HG03066 (cell line): ENCODE measurements at regions not wholly inside any gene's neighbourhood (a gene's known extent, or its start where the extent isn't known, plus 50 kb on each side); places are given as distances from the start of the nearest gene placed in this dataset.
"Not testable (repeated sequence)": the region's sequence is repeated elsewhere in the genome, so short reads cannot be mapped to it uniquely, and the experiment has no call there.

ENCODE experiments used
- ATAC-seq: cut with Tn5 transposase; IDR thresholded peaks from one replicate; pipeline ENCODE4 v1.9.1; 2021; ENCODE audit warnings: low read depth; ENCODE audit not compliant: unreplicated experiment

DNA sequence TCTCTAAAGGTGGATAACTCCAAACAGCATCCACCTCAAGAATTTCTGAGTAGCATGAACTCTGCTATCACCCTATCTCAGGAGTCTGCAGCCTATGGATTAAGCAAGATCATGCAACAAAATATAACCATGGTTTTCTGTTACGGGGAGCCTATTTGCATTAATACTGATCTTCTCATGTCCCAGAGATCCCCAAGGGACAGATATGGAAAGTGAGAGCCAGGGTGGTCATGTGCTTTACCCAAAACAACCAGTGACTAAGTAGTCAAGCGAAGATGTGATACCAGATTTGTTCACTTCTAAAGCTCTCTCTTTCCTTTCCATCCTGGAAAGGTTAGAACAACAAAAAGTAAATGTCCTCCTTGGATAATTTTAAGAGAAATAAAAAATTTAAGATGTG, 125.1 kb downstream of the PRRX1 start:
- peak; percentile 64 for ATAC-seq

DNA sequence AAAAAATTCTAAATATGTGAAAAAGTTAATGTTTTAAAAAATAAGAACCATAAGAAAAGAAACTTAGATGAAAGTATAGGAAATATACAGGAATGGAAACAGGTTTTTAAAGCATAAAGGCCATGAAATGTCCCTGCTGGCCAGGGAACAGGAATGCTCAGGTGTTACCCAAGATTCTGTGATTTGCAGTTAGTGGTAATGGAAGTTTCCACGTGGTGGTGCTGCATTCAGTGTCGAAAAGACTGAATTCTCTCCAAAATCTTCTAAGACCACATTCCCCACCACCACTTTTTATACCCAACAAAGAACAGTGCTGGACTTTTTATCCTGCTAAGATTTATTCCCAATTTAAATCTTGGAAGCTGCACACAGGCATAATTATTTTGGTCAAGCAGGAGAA, 126.2 kb downstream of the PRRX1 start:
- ATAC-seq = no peak

DNA sequence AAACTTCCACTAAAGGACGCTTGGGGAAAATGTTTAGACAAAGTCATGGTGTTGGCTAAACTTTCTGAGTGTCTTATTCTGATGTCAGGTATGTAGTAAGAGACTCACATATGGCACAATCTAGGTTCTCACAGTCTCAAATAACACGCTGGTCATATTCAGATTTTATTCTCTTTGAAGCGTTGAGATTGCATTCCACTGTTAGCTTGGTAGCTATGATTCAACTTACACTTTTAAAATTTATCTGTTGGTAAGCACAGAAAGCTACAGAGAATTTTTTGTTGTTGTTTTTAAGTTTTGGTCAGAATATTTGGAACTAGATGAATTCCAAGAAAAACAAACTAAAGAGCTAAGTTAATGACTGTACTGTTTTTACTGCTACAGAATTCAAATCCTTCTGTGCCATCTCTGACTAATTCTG, 126.7 kb downstream of the PRRX1 start:
- no peak for ATAC-seq

- ATAC-seq = no peak
Measured at GRCh38 chr1:170791941-170792340, 128.0 kb downstream of the PRRX1 start.

DNA sequence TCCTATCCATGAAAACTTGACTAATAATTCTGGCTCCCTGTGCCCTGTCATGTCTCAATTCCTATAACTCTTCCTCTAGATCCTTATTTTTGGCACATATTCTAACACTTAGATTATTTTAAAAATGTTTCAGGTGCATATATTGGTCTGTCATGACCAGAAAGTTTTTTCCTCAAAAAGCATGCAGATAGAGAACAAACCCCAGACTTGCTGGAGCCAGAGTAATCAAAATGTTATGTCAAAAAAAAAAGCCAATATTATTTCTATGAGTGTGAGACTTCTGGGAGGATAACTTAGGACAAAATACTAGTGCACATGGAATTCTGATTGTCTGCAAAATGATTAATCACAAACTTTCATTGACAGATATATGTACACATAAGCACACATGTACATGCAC, 135.1 kb upstream of the MROH9 start:
- ATAC-seq = no peak

DNA sequence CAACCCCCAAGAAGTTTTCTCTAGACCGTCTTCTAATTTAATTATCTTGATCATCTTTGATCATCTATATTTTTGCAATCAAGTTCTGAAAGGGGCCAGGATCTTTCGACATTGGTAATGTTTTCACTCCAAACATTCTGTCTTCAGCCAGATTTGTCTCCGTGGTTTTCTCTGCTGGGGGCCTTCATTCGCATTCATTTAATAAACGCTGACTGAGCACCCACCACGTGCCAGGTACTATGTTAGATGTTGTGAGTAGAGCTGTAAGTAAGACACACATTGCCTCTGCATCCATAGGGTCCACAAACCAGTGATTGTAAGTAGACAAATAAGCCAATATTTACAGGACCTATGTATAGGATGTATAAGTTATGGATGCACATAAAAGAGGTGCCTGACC, 134.5 kb upstream of the MROH9 start:
- ATAC-seq = no peak

DNA sequence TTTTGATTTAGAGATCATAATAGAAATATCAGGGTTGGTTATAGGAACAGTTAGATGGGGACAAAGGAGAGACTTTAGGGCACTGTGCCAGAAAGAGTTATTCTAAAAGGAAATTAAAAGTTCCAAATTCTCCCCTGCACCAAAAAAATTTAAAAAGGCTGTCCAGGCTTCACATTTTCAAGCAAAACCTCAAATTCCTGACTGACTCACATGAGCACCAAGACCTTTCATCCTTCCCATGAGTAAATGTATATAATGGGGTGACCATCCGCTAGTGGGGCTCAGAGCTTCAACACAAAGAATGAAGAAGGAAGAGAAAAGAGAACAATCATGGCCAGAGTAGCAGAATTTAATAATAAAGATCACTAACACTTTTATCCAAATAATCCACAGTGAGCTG, 131.6 kb upstream of the MROH9 start:
- ATAC-seq = no peak

DNA sequence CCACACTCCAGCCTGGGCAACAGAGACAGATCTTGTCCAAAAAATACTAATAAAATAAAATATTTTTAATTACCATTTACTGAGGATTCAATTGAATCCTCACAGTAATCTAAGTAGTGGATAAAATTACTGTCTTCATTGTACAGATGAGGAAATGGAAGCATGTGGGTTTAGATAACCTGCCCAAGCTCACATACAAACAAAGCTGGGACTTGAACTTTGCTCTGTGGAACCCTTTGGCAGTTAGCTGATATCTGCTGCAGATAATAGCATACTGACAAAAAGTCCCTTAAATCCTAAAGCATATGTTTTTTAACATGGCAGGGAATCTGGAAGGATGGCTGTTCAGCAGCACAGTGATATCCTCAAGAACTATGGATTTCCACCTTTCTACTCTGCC, 130.9 kb upstream of the MROH9 start:
- no peak for ATAC-seq

GRCh38 chr1:170804879-170805278, 130.5 kb upstream of the MROH9 start:
- no peak for ATAC-seq

DNA sequence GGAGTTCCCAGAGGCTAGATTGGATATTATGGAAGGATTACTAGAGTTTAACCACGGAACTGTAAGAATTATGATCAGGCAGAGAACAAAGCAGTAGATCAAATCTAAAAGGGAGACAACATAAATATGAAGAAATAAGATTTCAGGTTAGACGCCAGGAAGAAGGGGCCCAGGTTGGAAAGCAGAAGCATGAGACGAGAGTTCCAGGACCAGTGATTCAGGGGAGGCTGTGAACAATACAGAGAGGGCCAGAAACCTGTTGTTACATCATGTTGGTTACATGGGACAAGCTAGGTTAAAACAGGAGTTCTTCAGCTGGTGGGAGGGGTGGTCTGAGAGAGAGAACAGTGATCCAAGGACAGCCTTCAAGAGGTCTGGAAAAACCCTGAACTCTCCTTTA, 128.4 kb upstream of the MROH9 start:
- no peak for ATAC-seq

GRCh38 chr1:170807432-170807831, 127.9 kb upstream of the MROH9 start:
- no peak for ATAC-seq

DNA sequence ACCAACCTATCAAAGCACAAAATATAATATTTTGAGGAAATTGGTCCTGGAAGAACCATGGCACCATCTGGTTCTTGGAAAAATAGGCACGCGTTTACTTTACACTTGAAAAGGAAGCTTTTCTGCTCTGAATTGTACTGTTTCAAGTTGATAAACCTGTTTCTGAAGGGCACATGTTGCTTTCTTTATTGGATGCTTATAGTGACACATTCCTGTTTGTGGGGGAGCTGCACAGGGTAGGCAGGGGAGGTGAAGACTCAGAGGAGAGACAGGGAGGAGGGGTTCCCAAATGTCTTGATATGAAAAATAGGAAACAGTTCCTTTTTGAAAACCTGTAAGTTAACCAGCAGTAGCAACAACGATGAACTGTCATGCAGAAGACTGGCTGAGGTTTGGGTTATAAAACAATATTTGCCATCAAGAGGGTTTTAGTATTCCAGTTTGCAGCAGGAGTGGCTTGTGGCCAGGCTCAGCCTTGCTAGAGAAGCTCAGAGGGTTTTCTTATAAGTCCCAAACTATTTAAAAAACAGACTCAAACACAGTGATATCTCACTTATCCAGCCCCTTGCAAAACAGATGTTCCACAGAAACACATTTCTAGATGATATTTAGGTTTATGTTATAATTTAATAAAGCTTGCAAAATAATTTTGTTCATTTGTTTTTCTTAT, 127.0 kb upstream of the MROH9 start:
- no peak for ATAC-seq

DNA sequence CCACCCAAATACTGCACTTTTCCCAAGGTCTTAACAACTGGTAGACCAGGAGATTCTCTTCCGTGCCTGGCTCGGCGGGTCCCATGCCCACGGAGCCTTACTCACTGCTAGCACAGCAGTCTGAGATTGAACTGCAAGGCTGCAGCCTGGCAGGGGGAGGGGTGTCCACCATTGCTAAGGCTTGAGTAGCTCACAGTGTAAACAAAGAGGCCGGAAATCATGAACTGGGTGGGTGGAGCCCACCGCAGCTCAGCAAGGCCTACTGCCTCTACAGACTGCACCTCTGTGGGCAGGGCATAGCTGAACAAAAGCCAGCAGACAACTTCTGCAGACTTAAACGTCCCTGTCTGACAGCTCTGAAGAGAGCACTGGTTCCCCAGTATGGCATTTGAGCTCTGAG, 124.3 kb upstream of the MROH9 start:
- not testable (repeated sequence) for ATAC-seq

DNA sequence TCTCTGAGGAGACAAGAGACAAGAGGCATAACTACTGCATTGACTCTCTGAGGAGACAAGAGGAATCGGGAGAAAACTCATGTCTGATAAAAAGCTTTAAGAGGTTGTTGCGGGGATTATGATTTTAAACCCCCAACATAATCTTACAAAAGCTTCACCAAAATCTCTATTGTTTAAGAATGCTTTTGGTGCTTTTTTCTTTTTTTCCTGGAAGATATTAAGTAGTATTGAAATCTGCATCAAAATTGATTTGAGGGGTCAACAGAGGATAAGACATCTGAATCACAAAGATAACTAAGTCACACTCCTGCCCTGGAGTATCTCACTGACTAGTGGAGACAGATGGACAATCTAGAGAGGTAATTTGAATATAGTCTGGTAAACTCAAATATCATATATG, 115.6 kb upstream of the MROH9 start:
- ATAC-seq = no peak

DNA sequence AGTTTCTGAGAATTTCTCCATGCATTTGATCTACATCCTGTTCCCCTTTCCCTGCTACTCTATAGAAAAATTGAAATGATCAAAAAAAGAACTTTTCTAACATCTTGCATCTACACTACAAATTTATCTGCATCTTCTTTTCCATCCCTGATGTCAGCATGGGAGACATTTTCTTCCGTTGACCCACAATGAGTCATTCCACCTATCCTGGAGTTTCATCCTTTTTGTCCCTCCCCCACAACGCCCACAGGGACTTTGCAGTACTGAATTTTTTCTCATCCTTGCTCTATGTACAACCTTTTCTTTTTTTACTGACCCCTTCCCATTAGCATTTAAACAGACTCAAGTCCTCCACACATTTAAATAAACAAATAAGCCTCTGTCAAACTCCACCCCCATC, 112.2 kb upstream of the MROH9 start:
- no peak for ATAC-seq

DNA sequence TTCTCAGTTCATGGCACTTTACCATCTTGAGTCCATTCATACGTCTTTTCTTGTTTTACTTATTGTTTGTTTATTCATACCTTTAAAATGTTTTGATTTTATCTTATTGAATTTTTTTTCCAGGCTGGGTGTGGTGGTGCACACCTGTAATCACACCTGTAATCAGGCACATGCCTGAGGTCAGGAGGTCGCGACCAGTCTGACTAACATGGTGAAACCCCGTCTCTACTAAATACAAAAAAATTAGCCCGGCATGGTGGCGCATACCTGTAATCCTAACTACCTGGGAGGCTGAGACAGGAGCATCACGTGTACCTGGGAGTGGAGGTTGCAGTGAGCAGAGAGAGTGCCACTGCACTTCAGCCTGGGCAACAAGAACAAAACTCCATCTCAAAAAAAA, 104.1 kb upstream of the MROH9 start:
- no peak for ATAC-seq

GRCh38 chr1:170836141-170836540, 99.2 kb upstream of the MROH9 start:
- no peak for ATAC-seq

- ATAC-seq = no peak
Measured at GRCh38 chr1:170840371-170840770, 95.0 kb upstream of the MROH9 start.

DNA sequence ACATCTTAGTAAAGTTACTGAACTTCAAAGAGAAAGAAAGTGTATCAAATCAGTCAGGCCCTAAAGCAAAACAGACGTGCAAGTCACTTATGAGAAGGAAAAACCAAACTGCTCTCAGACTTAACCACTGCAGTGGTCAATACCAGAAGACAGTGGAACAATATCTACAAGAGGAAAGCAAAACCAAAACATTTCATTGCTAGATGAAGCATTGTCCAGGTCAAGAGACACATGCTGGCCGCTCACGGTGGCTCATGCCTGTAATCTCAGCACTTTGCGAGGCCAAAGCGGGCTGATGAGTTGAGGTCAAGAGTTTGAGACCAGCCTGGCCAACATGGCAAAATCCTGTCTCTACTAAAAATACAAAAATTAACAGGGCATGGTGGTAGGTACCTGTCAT, 82.0 kb upstream of the MROH9 start:
- ATAC-seq = peak; percentile 97

- peak; percentile 21 for ATAC-seq
Measured at GRCh38 chr1:170853867-170854266, 81.5 kb upstream of the MROH9 start.

DNA sequence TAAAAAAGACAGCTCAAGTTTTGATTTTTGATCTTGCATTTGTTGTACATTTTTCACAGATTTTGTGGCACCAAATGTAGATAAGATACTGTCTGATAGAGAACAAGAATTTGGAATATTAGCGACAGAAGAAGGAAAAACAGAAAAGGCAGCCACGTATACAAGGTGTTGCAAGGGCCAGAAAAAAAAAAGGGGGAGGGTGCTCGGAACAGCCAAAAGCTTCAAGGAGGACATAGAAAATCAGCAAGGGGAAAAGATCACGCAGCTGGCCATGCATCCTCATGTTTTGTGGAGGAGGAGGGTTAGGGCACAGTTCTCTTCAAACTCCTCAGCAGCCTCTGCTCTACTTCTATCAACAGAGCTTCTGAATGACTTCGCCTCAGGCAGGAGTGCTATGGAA, 80.7 kb upstream of the MROH9 start:
- ATAC-seq = no peak

DNA sequence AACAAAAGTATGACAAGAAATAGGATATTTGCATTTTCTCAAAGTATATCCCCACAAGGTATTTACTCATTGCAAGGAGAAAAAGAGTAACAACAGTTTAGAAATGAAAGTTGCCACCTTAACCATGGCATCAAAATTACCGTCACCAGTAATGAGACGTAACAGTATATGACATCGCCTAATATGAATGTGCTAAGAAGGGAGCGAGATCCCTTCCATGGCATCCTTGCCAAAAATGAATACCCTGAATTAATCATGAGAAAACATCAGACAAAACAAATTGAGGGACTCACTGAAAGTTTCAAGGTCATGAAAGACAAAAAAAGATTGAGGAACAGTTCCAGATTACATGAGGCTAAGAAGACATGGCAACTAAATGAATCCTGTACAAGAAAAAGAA, 78.9 kb upstream of the MROH9 start:
- no peak for ATAC-seq

GRCh38 chr1:170857955-170858354, 77.4 kb upstream of the MROH9 start:
- no peak for ATAC-seq
